ENCODE measurements at regions not wholly inside any gene's neighbourhood (a gene's known extent, or its start where the extent isn't known, plus 50 kb on each side); places are given as distances from the start of the nearest gene placed in this dataset.

DNA sequence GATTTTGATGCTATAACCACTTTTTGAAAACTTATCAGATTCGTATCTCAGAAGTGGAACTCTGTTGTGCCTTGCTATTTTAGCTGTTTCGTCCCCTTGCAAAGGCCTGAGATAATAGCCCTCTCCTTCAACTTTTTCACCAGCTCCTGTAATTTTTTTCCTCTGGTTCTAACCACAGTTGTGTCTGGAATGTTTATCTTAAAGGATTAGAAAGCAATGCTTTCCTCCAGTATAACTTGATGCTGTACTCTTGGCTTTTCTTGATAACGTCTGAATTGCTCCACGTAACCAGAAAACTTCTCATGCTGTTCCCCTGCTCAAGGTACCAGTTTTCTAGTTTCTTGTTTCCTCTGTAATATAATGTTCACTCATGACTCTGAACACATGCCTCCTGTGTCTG, 209.4 kb downstream of the DTWD2 start:
- ChIA-PET POLR2A (no interaction called here), CTCF (no interaction called here)
- TF ChIP-seq SUZ12 (IDR thresholded peaks at IDR 0.05) (no peak), TARDBP (IDR thresholded peaks at IDR 0.05) (no peak), LEF1 (IDR thresholded peaks at IDR 0.05; ENCODE audit: borderline replicate concordance) (no peak), BHLHE40 (IDR thresholded peaks at IDR 0.05; ENCODE audit: borderline replicate concordance) (no peak), ARNT (IDR thresholded peaks at IDR 0.05) (no peak), L3MBTL2 (conservative IDR thresholded peaks at IDR 0.05) (no peak), NFRKB (IDR thresholded peaks at IDR 0.05) (no peak), CTBP1 (IDR thresholded peaks at IDR 0.05; ENCODE audit: borderline replicate concordance) (no peak), FOXA1 (IDR thresholded peaks at IDR 0.05) (no peak), ELF4 (IDR thresholded peaks at IDR 0.05) (no peak), FOXK2 (IDR thresholded peaks at IDR 0.05) (no peak), HDGF (IDR thresholded peaks at IDR 0.05; ENCODE audit: borderline replicate concordance) (no peak), SP1 (IDR thresholded peaks at IDR 0.05) (no peak), ZNF384 (IDR thresholded peaks at IDR 0.05) (no peak), PKNOX1 (IDR thresholded peaks at IDR 0.05) (no peak), FOXM1 (IDR thresholded peaks at IDR 0.05; ENCODE audit: borderline replicate concordance) (no peak)
- DNase-seq (ENCODE audit: extremely low spot score): no peak

DNA sequence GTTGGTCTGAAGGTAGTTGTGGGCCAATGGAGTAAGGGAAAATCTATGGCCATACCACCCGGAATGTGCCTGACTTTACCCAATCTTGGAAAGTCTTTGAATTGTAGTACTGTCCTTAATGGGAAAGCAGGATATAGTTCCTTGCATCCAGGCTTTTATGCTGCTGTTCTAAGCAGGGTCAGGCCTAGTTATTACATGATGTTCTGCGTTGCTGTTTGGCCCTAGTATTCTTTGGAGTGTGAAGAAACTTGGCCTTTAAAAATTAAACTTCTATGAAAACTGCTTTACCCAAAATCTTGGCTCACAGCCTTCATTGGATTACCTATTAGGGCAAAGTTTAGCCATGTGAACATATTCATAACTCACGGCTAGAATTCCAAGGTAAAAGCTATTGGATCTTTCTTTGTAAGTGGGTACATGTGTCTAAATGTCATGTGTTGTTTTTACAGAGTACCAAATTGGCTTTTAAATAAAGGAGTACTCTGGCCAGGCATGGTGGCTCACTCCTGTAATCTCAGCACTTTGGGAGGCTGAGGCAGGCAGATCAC, 211.1 kb downstream of the DTWD2 start:
- ChIA-PET CTCF (no interaction called here), POLR2A (no interaction called here)
- TF ChIP-seq LEF1 (IDR thresholded peaks at IDR 0.05; ENCODE audit: borderline replicate concordance) (no peak), SUZ12 (IDR thresholded peaks at IDR 0.05) (no peak), ARNT (IDR thresholded peaks at IDR 0.05) (no peak), FOXA1 (IDR thresholded peaks at IDR 0.05) (no peak), SP1 (IDR thresholded peaks at IDR 0.05) (no peak), NFRKB (IDR thresholded peaks at IDR 0.05) (no peak), L3MBTL2 (conservative IDR thresholded peaks at IDR 0.05) (no peak), HDGF (IDR thresholded peaks at IDR 0.05; ENCODE audit: borderline replicate concordance) (no peak), FOXM1 (IDR thresholded peaks at IDR 0.05; ENCODE audit: borderline replicate concordance) (no peak), ZNF384 (IDR thresholded peaks at IDR 0.05) (no peak), FOXK2 (IDR thresholded peaks at IDR 0.05) (no peak), BHLHE40 (IDR thresholded peaks at IDR 0.05; ENCODE audit: borderline replicate concordance) (no peak), PKNOX1 (IDR thresholded peaks at IDR 0.05) (no peak), CTBP1 (IDR thresholded peaks at IDR 0.05; ENCODE audit: borderline replicate concordance) (no peak), ELF4 (IDR thresholded peaks at IDR 0.05) (no peak), TARDBP (IDR thresholded peaks at IDR 0.05) (no peak)
- DNase-seq (ENCODE audit: extremely low spot score): no peak

GRCh38 chr5:118776755-118777154, 211.6 kb downstream of the DTWD2 start:
- TF ChIP-seq FOXK2 (IDR thresholded peaks at IDR 0.05): no peak
- no peak for TF ChIP-seq SUZ12 (IDR thresholded peaks at IDR 0.05)
- TF ChIP-seq LEF1 (IDR thresholded peaks at IDR 0.05; ENCODE audit: borderline replicate concordance): no peak
- no peak for TF ChIP-seq FOXA1 (IDR thresholded peaks at IDR 0.05)
- TF ChIP-seq SP1 (IDR thresholded peaks at IDR 0.05): no peak
- no peak for TF ChIP-seq TARDBP (IDR thresholded peaks at IDR 0.05)
- no peak for TF ChIP-seq PKNOX1 (IDR thresholded peaks at IDR 0.05)
- TF ChIP-seq CTBP1 (IDR thresholded peaks at IDR 0.05; ENCODE audit: borderline replicate concordance): no peak
- TF ChIP-seq ZNF384 (IDR thresholded peaks at IDR 0.05): no peak
- no peak for TF ChIP-seq HDGF (IDR thresholded peaks at IDR 0.05; ENCODE audit: borderline replicate concordance)
- TF ChIP-seq FOXM1 (IDR thresholded peaks at IDR 0.05; ENCODE audit: borderline replicate concordance): no peak
- TF ChIP-seq BHLHE40 (IDR thresholded peaks at IDR 0.05; ENCODE audit: borderline replicate concordance): no peak
- TF ChIP-seq L3MBTL2 (conservative IDR thresholded peaks at IDR 0.05): no peak
- TF ChIP-seq ARNT (IDR thresholded peaks at IDR 0.05): no peak
- POLR2A ChIA-PET: no interaction called here
- no peak for DNase-seq (ENCODE audit: extremely low spot score)
- CTCF ChIA-PET: no interaction called here

- TF ChIP-seq FOXK2 (IDR thresholded peaks at IDR 0.05): no peak
- no peak for TF ChIP-seq SP1 (IDR thresholded peaks at IDR 0.05)
- no peak for TF ChIP-seq ELF4 (IDR thresholded peaks at IDR 0.05)
- no peak for TF ChIP-seq ZNF384 (IDR thresholded peaks at IDR 0.05)
- no peak for TF ChIP-seq CTBP1 (IDR thresholded peaks at IDR 0.05; ENCODE audit: borderline replicate concordance)
- no peak for TF ChIP-seq PKNOX1 (IDR thresholded peaks at IDR 0.05)
- no peak for TF ChIP-seq HDGF (IDR thresholded peaks at IDR 0.05; ENCODE audit: borderline replicate concordance)
- no peak for TF ChIP-seq BHLHE40 (IDR thresholded peaks at IDR 0.05; ENCODE audit: borderline replicate concordance)
- no peak for TF ChIP-seq ARNT (IDR thresholded peaks at IDR 0.05)
- TF ChIP-seq LEF1 (IDR thresholded peaks at IDR 0.05; ENCODE audit: borderline replicate concordance): no peak
- no peak for TF ChIP-seq L3MBTL2 (conservative IDR thresholded peaks at IDR 0.05)
- TF ChIP-seq FOXM1 (IDR thresholded peaks at IDR 0.05; ENCODE audit: borderline replicate concordance): no peak
- no peak for TF ChIP-seq FOXA1 (IDR thresholded peaks at IDR 0.05)
- no peak for TF ChIP-seq NFRKB (IDR thresholded peaks at IDR 0.05)
- TF ChIP-seq TARDBP (IDR thresholded peaks at IDR 0.05): no peak
- TF ChIP-seq SUZ12 (IDR thresholded peaks at IDR 0.05): no peak
- POLR2A ChIA-PET: no interaction called here
- DNase-seq (ENCODE audit: extremely low spot score): no peak
- CTCF ChIA-PET: interaction anchor here (1.1 kb wide), 1 partner anchor 16 kb away, joined by 5 read pairs; no protein-coding TSS in a partner anchor
These were observed 212.4 kb downstream of the DTWD2 start for GRCh38 chr5:118775790-118776499.

All from HEK293T (cell line).